AG10803 (cell line): ENCODE measurements at regions not wholly inside any gene's neighbourhood (a gene's known extent, or its start where the extent isn't known, plus 50 kb on each side); places are given as distances from the start of the nearest gene placed in this dataset.

Experiments
- DNase-seq: peaks from one replicate; pipeline ENCODE4 v3.0.0; 2010; ENCODE audit warnings: low read depth
- H3K4me3 ChIP-seq: 2 replicates; pipeline ENCODE4 v1.5.1; 2011; ENCODE audit warnings: mild to moderate bottlenecking, low read length, control low read depth
- TF ChIP-seq, protein P1 (sequence below): conservative IDR thresholded peaks from 2 replicates; pipeline ENCODE4 v1.5.1; 2011; ENCODE audit warnings: mild to moderate bottlenecking, low read length, control low read depth, inconsistent platforms

DNA sequence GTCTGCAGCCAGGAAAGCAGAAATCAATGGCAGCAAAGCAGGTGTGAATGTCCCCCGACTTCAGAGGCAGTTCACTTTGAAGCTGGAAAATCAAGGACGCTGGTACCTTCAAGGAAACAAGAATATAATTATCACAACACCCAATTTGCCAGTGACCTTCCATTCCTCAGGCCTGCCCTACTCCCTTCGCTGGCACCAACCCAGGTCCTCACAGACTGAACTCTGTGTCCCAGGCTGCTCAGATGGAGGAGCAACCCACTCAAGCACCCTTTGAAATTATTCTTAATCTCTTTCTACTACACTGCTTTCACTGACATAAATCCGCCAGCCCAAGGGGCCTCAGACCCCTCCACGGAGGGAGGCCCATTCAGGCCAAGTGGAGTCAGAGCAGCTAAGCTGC, 64.7 kb upstream of the WT1 start:
- DNase-seq = no peak
- TF ChIP-seq, protein P1, sequence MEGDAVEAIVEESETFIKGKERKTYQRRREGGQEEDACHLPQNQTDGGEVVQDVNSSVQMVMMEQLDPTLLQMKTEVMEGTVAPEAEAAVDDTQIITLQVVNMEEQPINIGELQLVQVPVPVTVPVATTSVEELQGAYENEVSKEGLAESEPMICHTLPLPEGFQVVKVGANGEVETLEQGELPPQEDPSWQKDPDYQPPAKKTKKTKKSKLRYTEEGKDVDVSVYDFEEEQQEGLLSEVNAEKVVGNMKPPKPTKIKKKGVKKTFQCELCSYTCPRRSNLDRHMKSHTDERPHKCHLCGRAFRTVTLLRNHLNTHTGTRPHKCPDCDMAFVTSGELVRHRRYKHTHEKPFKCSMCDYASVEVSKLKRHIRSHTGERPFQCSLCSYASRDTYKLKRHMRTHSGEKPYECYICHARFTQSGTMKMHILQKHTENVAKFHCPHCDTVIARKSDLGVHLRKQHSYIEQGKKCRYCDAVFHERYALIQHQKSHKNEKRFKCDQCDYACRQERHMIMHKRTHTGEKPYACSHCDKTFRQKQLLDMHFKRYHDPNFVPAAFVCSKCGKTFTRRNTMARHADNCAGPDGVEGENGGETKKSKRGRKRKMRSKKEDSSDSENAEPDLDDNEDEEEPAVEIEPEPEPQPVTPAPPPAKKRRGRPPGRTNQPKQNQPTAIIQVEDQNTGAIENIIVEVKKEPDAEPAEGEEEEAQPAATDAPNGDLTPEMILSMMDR = no peak

DNA sequence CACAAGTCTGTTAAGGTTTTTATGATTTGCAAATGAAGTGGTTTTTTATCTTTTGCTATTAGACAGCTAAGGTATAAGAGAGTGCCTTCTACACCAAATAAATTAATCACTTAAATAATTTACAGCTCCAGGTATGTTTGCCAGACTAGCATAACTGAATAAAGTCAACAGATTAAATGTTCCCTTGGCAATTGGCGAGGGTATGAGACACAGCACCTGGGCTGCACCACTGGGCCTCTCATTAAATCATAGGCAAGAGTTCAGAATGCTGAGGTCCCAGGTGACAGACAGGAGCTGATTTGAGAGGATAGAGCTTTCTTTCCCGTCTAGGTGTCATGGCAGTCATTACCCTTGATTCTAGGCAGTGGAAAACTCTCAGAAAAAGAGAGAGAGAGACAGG, 62.6 kb upstream of the WT1 start:
- no peak overlapping the region for H3K4me3 ChIP-seq
- TF ChIP-seq, protein P1 = no peak
- no peak for DNase-seq

More for the DNA sequence above, 64.7 kb upstream of the WT1 start:
- no peak overlapping the region for H3K4me3 ChIP-seq

DNA sequence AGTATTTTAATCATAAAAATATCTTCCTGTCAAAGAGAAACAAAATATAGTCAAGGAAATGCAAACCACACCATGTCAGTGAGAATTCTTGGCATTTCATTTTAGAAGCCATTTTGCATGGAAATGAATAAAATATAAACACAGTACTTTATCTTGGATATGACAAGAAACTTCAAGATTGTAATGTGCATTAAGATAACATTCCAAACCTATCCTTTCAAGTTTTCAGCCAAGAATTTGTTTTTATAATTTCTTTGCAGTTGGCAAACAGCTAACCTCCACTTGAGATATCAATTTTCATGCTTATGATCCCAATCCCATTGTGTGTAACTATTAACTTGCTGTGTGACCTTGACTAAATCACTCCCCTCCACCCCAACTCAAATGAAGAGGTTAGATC, 59.3 kb upstream of the WT1 start:
- TF ChIP-seq, protein P1 = no peak
- DNase-seq = no peak
- H3K4me3 ChIP-seq = no peak overlapping the region

GRCh38 chr11:32489464-32489863, 54.1 kb upstream of the WT1 start:
- H3K4me3 ChIP-seq = no peak overlapping the region
- no peak for DNase-seq
- TF ChIP-seq, protein P1 = no peak

DNA sequence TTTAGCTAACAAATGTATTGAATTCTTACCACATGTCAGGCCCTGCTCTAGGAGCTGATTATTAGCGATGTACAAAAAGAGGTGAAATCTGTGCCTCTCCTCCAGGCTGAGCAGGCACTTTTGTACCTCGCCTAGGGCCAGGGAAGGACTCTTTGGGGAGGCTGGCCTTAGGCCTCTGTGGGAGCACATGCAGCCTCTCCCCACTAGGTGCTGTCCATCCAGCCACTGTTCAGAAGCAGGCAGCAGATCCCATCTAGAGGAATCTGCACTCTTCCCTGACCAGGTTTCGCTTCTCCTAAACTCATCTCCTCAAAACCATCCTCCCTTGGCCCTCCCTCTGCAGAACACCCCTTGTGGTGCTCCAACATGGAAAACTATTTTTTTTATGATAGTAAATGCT, 51.9 kb upstream of the WT1 start:
- H3K4me3 ChIP-seq = no peak overlapping the region
- DNase-seq = no peak
- TF ChIP-seq, protein P1 = peak; percentile 30

GRCh38 chr11:32485733-32486132, 50.4 kb upstream of the WT1 start:
- no peak for DNase-seq
- H3K4me3 ChIP-seq = no peak overlapping the region
- TF ChIP-seq, protein P1 = no peak
